SK-N-SH treated with all-trans-retinoic acid at 6 μM for 48 hours (cell line): ENCODE measurements at regions not wholly inside any gene's neighbourhood (a gene's known extent, or its start where the extent isn't known, plus 50 kb on each side); places are given as distances from the start of the nearest gene placed in this dataset.
"Not testable (repeated sequence)": the region's sequence is repeated elsewhere in the genome, so short reads cannot be mapped to it uniquely, and the experiment has no call there.

Source experiments
- ARNTL ChIP-seq: fragments of 450-650 bp; formaldehyde crosslinking; IDR thresholded peaks from 2 replicates; pipeline ENCODE4 v1.5.0; 2020; ENCODE audit warnings: low read depth, mild to moderate bottlenecking, moderate library complexity, borderline replicate concordance
- ESRRG ChIP-seq: fragments of 250-450 bp; sonication (Bioruptor Pico); IDR thresholded peaks from 2 replicates; pipeline ENCODE4 v1.6.1; 2021; ENCODE audit warnings: mild to moderate bottlenecking
- GLIS3 ChIP-seq: fragments of 250-450 bp; sonication (Bioruptor Pico); IDR thresholded peaks from 2 replicates; pipeline ENCODE4 v1.5.0; 2020; ENCODE audit warnings: mild to moderate bottlenecking, moderate library complexity
- OSR1 ChIP-seq: fragments of 250-450 bp; sonication (Bioruptor Pico); IDR thresholded peaks from 2 replicates; pipeline ENCODE4 v1.8.0; 2022; ENCODE audit warnings: moderate library complexity, mild to moderate bottlenecking, inconsistent platforms
- RARB ChIP-seq: fragments of 250-450 bp; sonication (Bioruptor Pico); IDR thresholded peaks from 2 replicates; pipeline ENCODE4 v1.8.0; 2021; ENCODE audit warnings: mild to moderate bottlenecking, moderate library complexity
- SNAI2 ChIP-seq: fragments of 250-450 bp; sonication (Bioruptor Pico); IDR thresholded peaks from 2 replicates; pipeline ENCODE4 v1.5.0; 2020; ENCODE audit warnings: mild to moderate bottlenecking, moderate library complexity
- TOX ChIP-seq: fragments of 250-450 bp; sonication (Bioruptor Pico); IDR thresholded peaks from 2 replicates; pipeline ENCODE4 v1.8.0; 2021; ENCODE audit warnings: mild to moderate bottlenecking, moderate library complexity, borderline replicate concordance
- ZFP3 ChIP-seq: fragments of 250-450 bp; sonication (Bioruptor Pico); IDR thresholded peaks from 2 replicates; pipeline ENCODE4 v1.5.0; 2020; ENCODE audit warnings: mild to moderate bottlenecking, moderate library complexity
- ZFP30 ChIP-seq: fragments of 450-650 bp; formaldehyde crosslinking; IDR thresholded peaks from 2 replicates; pipeline ENCODE4 v1.5.0; 2022; ENCODE audit warnings: mild to moderate bottlenecking, moderate library complexity
- ZNF8 ChIP-seq: fragments of 450-650 bp; formaldehyde crosslinking; IDR thresholded peaks from 2 replicates; pipeline ENCODE4 v1.5.0; 2020; ENCODE audit warnings: mild to moderate bottlenecking, moderate library complexity
- TF ChIP-seq, protein P1 (sequence below): fragments of 250-450 bp; sonication (Bioruptor Pico); IDR thresholded peaks from 2 replicates; pipeline ENCODE4 v1.8.0; 2021; ENCODE audit warnings: low read depth, mild to moderate bottlenecking, moderate library complexity, borderline replicate concordance
- TF ChIP-seq, protein P2 (sequence below): fragments of 250-450 bp; sonication (Bioruptor Pico); IDR thresholded peaks from 2 replicates; pipeline ENCODE4 v1.8.0; 2020; ENCODE audit warnings: mild to moderate bottlenecking, moderate library complexity, borderline replicate concordance
- TF ChIP-seq, protein P3 (sequence below): fragments of 250-450 bp; sonication (Bioruptor Pico); IDR thresholded peaks from 2 replicates; pipeline ENCODE4 v1.5.1; 2020; ENCODE audit warnings: low read depth, mild to moderate bottlenecking, moderate library complexity
- TF ChIP-seq, protein P4 (sequence below): fragments of 250-450 bp; sonication (Bioruptor Pico); IDR thresholded peaks from 2 replicates; pipeline ENCODE4 v1.5.1; 2021; ENCODE audit warnings: mild to moderate bottlenecking, moderate library complexity

DNA sequence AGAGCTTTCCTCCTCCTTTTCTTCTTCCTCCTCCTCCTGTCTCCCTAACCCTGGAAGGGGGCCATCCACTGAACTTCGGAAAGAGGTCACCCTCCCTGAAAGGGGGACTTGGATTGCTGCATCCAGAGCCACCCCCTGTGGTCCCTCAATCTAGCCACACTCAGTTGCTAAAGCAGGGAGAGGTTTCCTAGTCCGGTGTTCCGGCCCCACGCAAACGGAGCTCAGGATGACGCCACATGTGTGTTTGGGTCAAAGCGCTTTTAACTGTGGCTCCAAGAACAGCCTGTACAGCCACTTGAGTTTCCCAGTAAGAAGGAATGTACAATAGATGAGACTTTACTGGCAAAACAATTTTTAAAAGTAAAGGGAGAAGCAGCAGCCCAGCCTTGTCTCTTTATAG lies 206.9 kb upstream of the IRF2BP2 start:
- TF ChIP-seq, protein P1, sequence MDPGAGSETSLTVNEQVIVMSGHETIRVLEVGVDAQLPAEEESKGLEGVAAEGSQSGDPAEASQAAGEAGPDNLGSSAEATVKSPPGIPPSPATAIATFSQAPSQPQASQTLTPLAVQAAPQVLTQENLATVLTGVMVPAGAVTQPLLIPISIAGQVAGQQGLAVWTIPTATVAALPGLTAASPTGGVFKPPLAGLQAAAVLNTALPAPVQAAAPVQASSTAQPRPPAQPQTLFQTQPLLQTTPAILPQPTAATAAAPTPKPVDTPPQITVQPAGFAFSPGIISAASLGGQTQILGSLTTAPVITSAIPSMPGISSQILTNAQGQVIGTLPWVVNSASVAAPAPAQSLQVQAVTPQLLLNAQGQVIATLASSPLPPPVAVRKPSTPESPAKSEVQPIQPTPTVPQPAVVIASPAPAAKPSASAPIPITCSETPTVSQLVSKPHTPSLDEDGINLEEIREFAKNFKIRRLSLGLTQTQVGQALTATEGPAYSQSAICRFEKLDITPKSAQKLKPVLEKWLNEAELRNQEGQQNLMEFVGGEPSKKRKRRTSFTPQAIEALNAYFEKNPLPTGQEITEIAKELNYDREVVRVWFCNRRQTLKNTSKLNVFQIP (CRISPR knock-in tag) = not testable (repeated sequence)
- not testable (repeated sequence) for TF ChIP-seq GLIS3 (CRISPR knock-in tag); ARNTL (CRISPR knock-in tag); ZFP30 (CRISPR knock-in tag); SNAI2 (CRISPR knock-in tag); OSR1 (CRISPR knock-in tag); ZFP3 (CRISPR knock-in tag); RARB; TOX (CRISPR knock-in tag); ZNF8 (CRISPR knock-in tag); ESRRG
- TF ChIP-seq, protein P2, sequence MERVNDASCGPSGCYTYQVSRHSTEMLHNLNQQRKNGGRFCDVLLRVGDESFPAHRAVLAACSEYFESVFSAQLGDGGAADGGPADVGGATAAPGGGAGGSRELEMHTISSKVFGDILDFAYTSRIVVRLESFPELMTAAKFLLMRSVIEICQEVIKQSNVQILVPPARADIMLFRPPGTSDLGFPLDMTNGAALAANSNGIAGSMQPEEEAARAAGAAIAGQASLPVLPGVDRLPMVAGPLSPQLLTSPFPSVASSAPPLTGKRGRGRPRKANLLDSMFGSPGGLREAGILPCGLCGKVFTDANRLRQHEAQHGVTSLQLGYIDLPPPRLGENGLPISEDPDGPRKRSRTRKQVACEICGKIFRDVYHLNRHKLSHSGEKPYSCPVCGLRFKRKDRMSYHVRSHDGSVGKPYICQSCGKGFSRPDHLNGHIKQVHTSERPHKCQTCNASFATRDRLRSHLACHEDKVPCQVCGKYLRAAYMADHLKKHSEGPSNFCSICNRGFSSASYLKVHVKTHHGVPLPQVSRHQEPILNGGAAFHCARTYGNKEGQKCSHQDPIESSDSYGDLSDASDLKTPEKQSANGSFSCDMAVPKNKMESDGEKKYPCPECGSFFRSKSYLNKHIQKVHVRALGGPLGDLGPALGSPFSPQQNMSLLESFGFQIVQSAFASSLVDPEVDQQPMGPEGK (CRISPR knock-in tag) = not testable (repeated sequence)
- TF ChIP-seq, protein P3, sequence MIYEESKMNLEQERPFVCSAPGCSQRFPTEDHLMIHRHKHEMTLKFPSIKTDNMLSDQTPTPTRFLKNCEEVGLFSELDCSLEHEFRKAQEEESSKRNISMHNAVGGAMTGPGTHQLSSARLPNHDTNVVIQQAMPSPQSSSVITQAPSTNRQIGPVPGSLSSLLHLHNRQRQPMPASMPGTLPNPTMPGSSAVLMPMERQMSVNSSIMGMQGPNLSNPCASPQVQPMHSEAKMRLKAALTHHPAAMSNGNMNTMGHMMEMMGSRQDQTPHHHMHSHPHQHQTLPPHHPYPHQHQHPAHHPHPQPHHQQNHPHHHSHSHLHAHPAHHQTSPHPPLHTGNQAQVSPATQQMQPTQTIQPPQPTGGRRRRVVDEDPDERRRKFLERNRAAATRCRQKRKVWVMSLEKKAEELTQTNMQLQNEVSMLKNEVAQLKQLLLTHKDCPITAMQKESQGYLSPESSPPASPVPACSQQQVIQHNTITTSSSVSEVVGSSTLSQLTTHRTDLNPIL (CRISPR knock-in tag) = not testable (repeated sequence)
- TF ChIP-seq, protein P4, sequence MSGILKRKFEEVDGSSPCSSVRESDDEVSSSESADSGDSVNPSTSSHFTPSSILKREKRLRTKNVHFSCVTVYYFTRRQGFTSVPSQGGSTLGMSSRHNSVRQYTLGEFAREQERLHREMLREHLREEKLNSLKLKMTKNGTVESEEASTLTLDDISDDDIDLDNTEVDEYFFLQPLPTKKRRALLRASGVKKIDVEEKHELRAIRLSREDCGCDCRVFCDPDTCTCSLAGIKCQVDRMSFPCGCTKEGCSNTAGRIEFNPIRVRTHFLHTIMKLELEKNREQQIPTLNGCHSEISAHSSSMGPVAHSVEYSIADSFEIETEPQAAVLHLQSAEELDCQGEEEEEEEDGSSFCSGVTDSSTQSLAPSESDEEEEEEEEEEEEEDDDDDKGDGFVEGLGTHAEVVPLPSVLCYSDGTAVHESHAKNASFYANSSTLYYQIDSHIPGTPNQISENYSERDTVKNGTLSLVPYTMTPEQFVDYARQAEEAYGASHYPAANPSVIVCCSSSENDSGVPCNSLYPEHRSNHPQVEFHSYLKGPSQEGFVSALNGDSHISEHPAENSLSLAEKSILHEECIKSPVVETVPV (CRISPR knock-in tag) = not testable (repeated sequence)
